Cardiac fibroblast (primary cell): ENCODE measurements at regions not wholly inside any gene's neighbourhood (a gene's known extent, or its start where the extent isn't known, plus 50 kb on each side); places are given as distances from the start of the nearest gene placed in this dataset.

Source experiments
- DNase-seq, 2 donors: peaks; one replicate each; pipeline versions ENCODE4 v3.0.0 to v3.0.0-alpha.2; 2010; ENCODE audit warnings: low read depth in 2 of 2
- H3K4me3 ChIP-seq, 2 donors: replicated peaks in 1 of 2; 1 replicate in 1 of 2; 2 replicates in 1 of 2; pipeline ENCODE4 v1.5.1; 2011; ENCODE audit warnings: low read depth in 2 of 2, low read length in 2 of 2, mild to moderate bottlenecking in 2 of 2, moderate library complexity in 1 of 2
- TF ChIP-seq, protein P1 (sequence below): IDR thresholded peaks from one replicate; pipeline ENCODE4 v1.5.1; 2011; ENCODE audit warnings: low read depth, mild to moderate bottlenecking, low read length, inconsistent platforms

- H3K4me3 ChIP-seq: no peak overlapping the region
- TF ChIP-seq, protein P1, sequence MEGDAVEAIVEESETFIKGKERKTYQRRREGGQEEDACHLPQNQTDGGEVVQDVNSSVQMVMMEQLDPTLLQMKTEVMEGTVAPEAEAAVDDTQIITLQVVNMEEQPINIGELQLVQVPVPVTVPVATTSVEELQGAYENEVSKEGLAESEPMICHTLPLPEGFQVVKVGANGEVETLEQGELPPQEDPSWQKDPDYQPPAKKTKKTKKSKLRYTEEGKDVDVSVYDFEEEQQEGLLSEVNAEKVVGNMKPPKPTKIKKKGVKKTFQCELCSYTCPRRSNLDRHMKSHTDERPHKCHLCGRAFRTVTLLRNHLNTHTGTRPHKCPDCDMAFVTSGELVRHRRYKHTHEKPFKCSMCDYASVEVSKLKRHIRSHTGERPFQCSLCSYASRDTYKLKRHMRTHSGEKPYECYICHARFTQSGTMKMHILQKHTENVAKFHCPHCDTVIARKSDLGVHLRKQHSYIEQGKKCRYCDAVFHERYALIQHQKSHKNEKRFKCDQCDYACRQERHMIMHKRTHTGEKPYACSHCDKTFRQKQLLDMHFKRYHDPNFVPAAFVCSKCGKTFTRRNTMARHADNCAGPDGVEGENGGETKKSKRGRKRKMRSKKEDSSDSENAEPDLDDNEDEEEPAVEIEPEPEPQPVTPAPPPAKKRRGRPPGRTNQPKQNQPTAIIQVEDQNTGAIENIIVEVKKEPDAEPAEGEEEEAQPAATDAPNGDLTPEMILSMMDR: no peak
- no peak for DNase-seq
These were observed 1728.3 kb downstream of the PLA2G4A start for GRCh38 chr1:188557053-188557452.

- no peak for DNase-seq
- no peak overlapping the region for H3K4me3 ChIP-seq
- TF ChIP-seq, protein P1: no peak
These were observed 1754.3 kb downstream of the PLA2G4A start for GRCh38 chr1:188582911-188583532.

GRCh38 chr1:188584119-188584518, 1755.4 kb downstream of the PLA2G4A start:
- no peak for DNase-seq
- TF ChIP-seq, protein P1: no peak
- H3K4me3 ChIP-seq: no peak overlapping the region

- TF ChIP-seq, protein P1: no peak
- H3K4me3 ChIP-seq: no peak overlapping the region
- DNase-seq: no peak
These were observed 1761.9 kb downstream of the PLA2G4A start for GRCh38 chr1:188590641-188591040.

DNA sequence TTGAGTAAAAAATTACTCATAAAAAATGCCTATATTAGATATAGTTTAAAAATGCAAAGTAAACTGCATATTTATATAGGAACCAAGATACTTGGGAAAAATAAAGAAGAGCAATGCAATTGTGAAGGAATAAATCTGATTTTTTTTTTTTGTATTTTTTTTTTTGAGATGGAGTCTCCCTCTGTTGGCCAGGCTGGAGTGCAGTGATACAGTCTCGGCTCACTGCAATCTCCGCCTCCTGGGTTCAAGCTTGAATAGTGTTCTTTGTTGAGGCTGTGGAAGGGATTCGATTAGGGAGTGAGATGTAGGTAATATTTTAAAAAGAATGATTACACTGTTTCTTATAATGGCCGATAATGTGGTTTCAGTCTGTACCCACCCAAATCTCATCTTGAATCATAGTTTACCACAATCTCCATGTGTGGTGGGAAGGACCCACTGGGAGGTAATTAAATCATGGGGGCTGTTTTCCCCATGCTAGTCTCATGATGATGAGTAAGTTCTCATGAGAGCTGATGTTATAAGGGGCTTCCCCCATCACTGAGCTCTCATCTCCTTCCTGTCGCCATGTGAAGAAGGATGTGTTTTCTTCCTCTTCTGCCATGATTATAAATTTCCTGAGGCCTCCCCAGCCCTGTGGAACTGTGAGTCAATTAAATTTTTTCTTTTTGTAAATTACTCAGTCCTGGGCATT, 1765.9 kb downstream of the PLA2G4A start:
- no peak overlapping the region for H3K4me3 ChIP-seq
- no peak for DNase-seq
- TF ChIP-seq, protein P1: peak; percentile 12

GRCh38 chr1:188599313-188599712, 1770.6 kb downstream of the PLA2G4A start:
- TF ChIP-seq, protein P1: no peak
- no peak for DNase-seq
- H3K4me3 ChIP-seq: no peak overlapping the region
